Stomach (tissue), 8 donors: ENCODE measurements at regions not wholly inside any gene's neighbourhood (a gene's known extent, or its start where the extent isn't known, plus 50 kb on each side); places are given as distances from the start of the nearest gene placed in this dataset.
A peak's percentile ranks its signal among the peaks of the same experiment; 100 is the strongest.
"Not testable (repeated sequence)": the region's sequence is repeated elsewhere in the genome, so short reads cannot be mapped to it uniquely, and the experiment has no call there.

Experiments
- DNase-seq, 2 donors: peaks; one replicate each; pipeline versions ENCODE4 v3.0.0 to v3.0.0-alpha.2; 2013 to 2019
- H3K27ac ChIP-seq, 5 donors: fragments of 200-600 bp in 4 of 5; sonication (generic) in 4 of 5; one replicate each; pipeline ENCODE4 v1.5.1; 2013 to 2019; ENCODE audit warnings: mild to moderate bottlenecking in 1 of 5, moderate library complexity in 1 of 5
- H3K27me3 ChIP-seq, 3 donors: fragments of 200-600 bp; sonication (generic); one replicate each; pipeline ENCODE4 v1.5.1; 2017 to 2019; ENCODE audit warnings: mixed run types in 1 of 3
- H3K36me3 ChIP-seq, 4 donors: fragments of 200-600 bp; sonication (generic); 1 replicate in 3 of 4; 2 replicates in 1 of 4; pipeline ENCODE4 v1.5.1; 2016 to 2019
- H3K4me1 ChIP-seq, 4 donors: fragments of 200-600 bp; sonication (generic); one replicate each; pipeline ENCODE4 v1.5.1; 2016 to 2019
- H3K4me3 ChIP-seq, 4 donors: fragments of 200-600 bp; sonication (generic) in 3 of 4; one replicate each; pipeline ENCODE4 v1.5.1; 2016 to 2019; ENCODE audit warnings: mild to moderate bottlenecking in 1 of 4
- H3K9me3 ChIP-seq, 4 donors: fragments of 200-600 bp; sonication (generic); one replicate each; pipeline ENCODE4 v1.5.1; 2016 to 2019
- EP300 ChIP-seq: sonication (generic); formaldehyde crosslinking; IDR thresholded peaks from one replicate; pipeline ENCODE4 v1.6.1; 2017; ENCODE audit warnings: antibody characterized with exemption
- POLR2A ChIP-seq, 4 donors: fragments of 450-650 bp; IDR thresholded peaks; one replicate each; pipeline ENCODE4 v1.6.1; 2016; ENCODE audit warnings: antibody characterized with exemption in 4 of 4, control low read depth in 2 of 4, mild to moderate bottlenecking in 1 of 4, moderate library complexity in 1 of 4
- POLR2AphosphoS5 ChIP-seq, 3 donors: sonication (generic); formaldehyde crosslinking; IDR thresholded peaks; one replicate each; pipeline ENCODE4 v1.6.1; 2016; ENCODE audit warnings: antibody characterized with exemption in 3 of 3
- WGBS, 5 donors: extraction: QIAGEN DNeasy Blood & Tissue Kit in 3 of 5; methylation state at CpG; one replicate each; pipeline versions ENCODE4 v1.1.5 to v1.1.7; 2013 to 2018; 5-methylcytosine and 5-hydroxymethylcytosine counted together
- intact Hi-C: fragments of 100-400 bp; cut with DNase I; formaldehyde crosslinking; loops from one replicate; pipeline ENCODE4 v1.15.1; 2023; ENCODE audit warnings: low total_unique reads
- TF ChIP-seq, protein P1 (sequence below), 7 experiments: fragments of 450-650 bp in 4 of 7; fragments of 200-600 bp in 3 of 7; sonication (generic) in 3 of 7; IDR thresholded peaks; one replicate each; pipeline ENCODE4 v1.5.1; 2016 to 2019; ENCODE audit warnings: antibody characterized with exemption in 7 of 7, control low read depth in 2 of 7, mild to moderate bottlenecking in 1 of 7
- donor health status: healthy with polysubstance abuse.
- donor health status: Bipolar disorder and iron deficiency.
- donor health status: healthy.

DNA sequence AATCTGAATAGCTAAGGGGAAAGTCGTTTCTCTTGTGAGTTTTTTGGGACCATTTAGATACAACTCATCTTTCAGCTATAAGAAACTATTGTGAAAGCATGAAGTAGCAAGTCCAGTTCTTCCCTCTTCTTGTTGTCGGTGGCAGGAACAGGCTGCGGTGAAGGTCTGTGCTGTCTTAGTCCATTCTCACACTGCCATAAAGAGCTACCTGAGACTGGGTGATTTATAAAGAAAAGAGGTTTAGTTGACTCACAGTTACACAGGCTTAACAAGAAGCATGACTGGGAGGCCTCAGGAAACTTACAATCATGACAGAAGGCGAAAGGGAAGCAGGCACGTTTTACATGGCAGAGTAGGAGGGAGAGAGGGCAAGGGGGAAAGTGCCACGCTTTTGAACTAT is 261.8 kb downstream of the GATA3 start:
- DNase-seq, result no peak
- WGBS, 5 donors, result 76 to 83% (median 78%) methylated on average over 6 of the region's 6 CpGs
- TF ChIP-seq POLR2AphosphoS5 (IDR thresholded peaks at IDR 0.05) (no peak), EP300 (no peak), POLR2A (IDR thresholded peaks at IDR 0.05) (no peak)
- TF ChIP-seq, protein P1, sequence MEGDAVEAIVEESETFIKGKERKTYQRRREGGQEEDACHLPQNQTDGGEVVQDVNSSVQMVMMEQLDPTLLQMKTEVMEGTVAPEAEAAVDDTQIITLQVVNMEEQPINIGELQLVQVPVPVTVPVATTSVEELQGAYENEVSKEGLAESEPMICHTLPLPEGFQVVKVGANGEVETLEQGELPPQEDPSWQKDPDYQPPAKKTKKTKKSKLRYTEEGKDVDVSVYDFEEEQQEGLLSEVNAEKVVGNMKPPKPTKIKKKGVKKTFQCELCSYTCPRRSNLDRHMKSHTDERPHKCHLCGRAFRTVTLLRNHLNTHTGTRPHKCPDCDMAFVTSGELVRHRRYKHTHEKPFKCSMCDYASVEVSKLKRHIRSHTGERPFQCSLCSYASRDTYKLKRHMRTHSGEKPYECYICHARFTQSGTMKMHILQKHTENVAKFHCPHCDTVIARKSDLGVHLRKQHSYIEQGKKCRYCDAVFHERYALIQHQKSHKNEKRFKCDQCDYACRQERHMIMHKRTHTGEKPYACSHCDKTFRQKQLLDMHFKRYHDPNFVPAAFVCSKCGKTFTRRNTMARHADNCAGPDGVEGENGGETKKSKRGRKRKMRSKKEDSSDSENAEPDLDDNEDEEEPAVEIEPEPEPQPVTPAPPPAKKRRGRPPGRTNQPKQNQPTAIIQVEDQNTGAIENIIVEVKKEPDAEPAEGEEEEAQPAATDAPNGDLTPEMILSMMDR (IDR thresholded peaks at IDR 0.05), result no peak
- intact Hi-C loops, result no loop called here
- H3K27ac ChIP-seq, result no peak overlapping the region
- H3K4me3 ChIP-seq, result no peak overlapping the region
- H3K27me3 ChIP-seq, result no peaks in the 10 kb centered on the region
- H3K36me3 ChIP-seq, result no peaks in the 10 kb centered on the region
- H3K4me1 ChIP-seq, result peaks cover 0 to 3% (median 0%) of the 10 kb centered on the region in 4 donors
- H3K9me3 ChIP-seq, result no peaks in the 10 kb centered on the region

DNA sequence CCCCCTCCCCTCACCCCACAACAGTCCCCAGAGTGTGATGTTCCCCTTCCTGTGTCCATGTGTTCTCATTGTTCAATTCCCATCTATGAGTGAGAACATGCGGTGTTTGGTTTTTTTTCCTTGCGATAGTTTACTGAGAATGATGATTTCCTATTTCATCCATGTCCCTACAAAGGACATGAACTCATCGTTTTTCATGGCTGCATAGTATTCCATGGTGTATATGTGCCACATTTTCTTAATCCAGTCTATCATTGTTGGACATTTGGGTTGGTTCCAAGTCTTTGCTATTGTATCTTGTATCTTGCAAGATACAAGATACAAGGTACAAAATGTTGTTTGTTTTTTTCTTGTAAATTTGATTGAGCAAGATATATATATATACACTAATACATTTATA is 263.9 kb downstream of the GATA3 start:
- H3K9me3 ChIP-seq, H3K27ac ChIP-seq, H3K4me1 ChIP-seq, H3K36me3 ChIP-seq, intact Hi-C loops, H3K4me3 ChIP-seq, DNase-seq, H3K27me3 ChIP-seq: not testable (repeated sequence)
- 86 to 96% (median 90%) methylated on average over 2 to 3 of the region's 3 CpGs for WGBS, 5 donors

DNA sequence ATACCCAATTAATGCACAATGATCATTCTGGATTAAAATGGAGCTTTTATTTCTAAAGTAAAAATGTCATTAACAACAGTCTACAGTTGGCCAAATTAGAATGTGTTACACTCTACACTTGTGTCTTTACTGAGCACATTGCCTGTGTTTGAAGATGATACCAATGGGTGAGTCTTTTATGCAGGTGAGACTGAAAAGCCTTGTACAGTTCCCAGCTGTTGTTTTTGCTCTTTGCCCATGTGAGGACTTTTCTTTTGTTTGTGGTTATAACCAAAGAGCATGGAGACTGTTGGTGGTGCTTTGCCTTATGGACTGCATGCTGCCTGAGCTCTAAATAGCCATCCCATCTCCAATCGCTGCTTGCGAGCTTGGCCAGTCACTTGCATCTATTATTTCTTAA is 264.5 kb downstream of the GATA3 start:
- Histone ChIP-seq H3K4me1 (no peaks in the 10 kb centered on the region), H3K4me3 (no peak overlapping the region), H3K27ac (no peak overlapping the region), H3K27me3 (no peaks in the 10 kb centered on the region), H3K36me3 (no peaks in the 10 kb centered on the region), H3K9me3 (no peaks in the 10 kb centered on the region)
- TF ChIP-seq POLR2AphosphoS5 (IDR thresholded peaks at IDR 0.05) (no peak), EP300 (no peak), POLR2A (IDR thresholded peaks at IDR 0.05) (no peak)
- TF ChIP-seq, protein P1 (IDR thresholded peaks at IDR 0.05), result no peak
- WGBS, 5 donors, result 95 to 98% (median 97%) methylated on average over 2 of the region's 2 CpGs
- intact Hi-C loops, result no loop called here
- DNase-seq, result no peak

DNA sequence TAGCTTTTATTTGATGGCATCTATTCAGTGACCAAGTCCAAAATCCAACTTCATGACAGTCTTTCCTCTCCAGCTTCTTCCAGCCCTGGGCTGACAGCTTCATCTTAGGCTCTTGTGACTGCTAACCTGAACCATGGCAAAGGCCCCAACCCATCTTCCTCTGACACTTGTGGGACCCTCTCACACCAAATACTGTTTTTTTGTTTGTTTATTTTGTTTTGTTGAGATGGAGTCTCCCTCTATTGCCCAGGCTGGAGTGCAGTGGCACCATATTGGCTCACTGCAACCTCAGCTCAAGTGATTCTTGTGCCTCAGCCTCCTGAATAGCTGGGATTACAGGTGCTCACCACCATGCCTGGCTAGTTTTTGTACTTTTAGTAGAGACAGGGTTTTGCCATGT is 265.2 kb downstream of the GATA3 start:
- Histone ChIP-seq H3K4me1 (no peaks in the 10 kb centered on the region), H3K4me3 (no peak overlapping the region), H3K27ac (no peak overlapping the region), H3K27me3 (no peaks in the 10 kb centered on the region), H3K9me3 (no peaks in the 10 kb centered on the region), H3K36me3 (no peaks in the 10 kb centered on the region)
- no peak for TF ChIP-seq POLR2A (IDR thresholded peaks at IDR 0.05)
- no peak for DNase-seq
- intact Hi-C loops, result no loop called here

DNA sequence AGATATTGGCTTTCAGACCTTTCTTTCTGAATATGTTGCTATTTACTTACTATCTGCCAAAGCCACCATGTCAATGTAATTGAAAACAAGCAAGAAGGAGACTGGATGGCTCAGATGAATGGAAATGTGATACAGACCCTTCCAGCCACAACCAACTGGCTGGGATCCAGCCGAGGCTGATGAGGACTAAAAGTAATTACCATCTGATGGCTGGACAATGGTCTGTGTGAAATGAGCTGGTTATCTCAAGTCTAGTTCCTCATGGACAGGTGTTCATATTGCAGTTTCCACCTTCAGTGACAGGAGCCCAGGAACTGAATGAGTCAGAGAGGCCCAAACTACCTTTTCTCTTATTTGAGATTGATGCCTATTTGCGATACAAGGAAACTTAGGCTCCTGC is 267.5 kb downstream of the GATA3 start:
- H3K4me3 ChIP-seq, result no peak overlapping the region
- no peak overlapping the region for H3K27ac ChIP-seq
- peaks cover 0 to 8% (median 0%) of the 10 kb centered on the region in 3 donors for H3K27me3 ChIP-seq
- intact Hi-C loops, result no loop called here
- H3K4me1 ChIP-seq, result no peaks in the 10 kb centered on the region
- no peaks in the 10 kb centered on the region for H3K9me3 ChIP-seq
- TF ChIP-seq POLR2A (IDR thresholded peaks at IDR 0.05) (no peak), POLR2AphosphoS5 (IDR thresholded peaks at IDR 0.05) (no peak), EP300 (no peak)
- TF ChIP-seq, protein P1 (IDR thresholded peaks at IDR 0.05), result no peak
- WGBS, 5 donors, result 62 to 79% (median 67%) methylated on average over 2 of the region's 2 CpGs
- peak in 1 of 2 donors; percentile 14 for DNase-seq
- H3K36me3 ChIP-seq, result no peaks in the 10 kb centered on the region
